AG09319 (cell line): ENCODE measurements at regions not wholly inside any gene's neighbourhood (a gene's known extent, or its start where the extent isn't known, plus 50 kb on each side); places are given as distances from the start of the nearest gene placed in this dataset.

ENCODE experiments used
- DNase-seq: peaks from one replicate; pipeline ENCODE4 v3.0.0-alpha.2; 2010; ENCODE audit warnings: low read depth; ENCODE audit errors: extremely low read depth
- TF ChIP-seq, protein P1 (sequence below): IDR thresholded peaks from 2 replicates; pipeline ENCODE4 v1.5.1; 2011; ENCODE audit warnings: low read depth, mild to moderate bottlenecking, inconsistent platforms, low read length, moderate library complexity

DNA sequence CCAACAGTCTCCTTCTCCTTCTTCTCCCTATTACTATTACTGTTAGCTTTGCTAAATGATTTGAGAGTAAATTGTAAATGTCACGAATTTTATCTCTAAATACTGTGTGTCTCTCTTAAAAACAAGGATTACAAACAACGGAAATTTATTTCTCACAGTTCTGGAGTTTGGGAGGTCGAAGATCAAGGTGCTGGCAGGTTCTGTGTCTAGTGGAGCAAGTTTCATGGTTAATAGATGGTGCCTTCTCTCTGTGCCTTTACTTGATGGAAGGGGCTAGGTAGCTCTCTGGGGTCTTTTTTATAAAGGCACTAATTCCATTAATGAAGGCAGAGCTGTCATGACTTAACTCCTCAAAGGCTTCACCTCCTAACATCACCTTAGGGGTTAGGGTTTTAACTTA is 237.9 kb downstream of the MAN2A1 start:
- TF ChIP-seq, protein P1, sequence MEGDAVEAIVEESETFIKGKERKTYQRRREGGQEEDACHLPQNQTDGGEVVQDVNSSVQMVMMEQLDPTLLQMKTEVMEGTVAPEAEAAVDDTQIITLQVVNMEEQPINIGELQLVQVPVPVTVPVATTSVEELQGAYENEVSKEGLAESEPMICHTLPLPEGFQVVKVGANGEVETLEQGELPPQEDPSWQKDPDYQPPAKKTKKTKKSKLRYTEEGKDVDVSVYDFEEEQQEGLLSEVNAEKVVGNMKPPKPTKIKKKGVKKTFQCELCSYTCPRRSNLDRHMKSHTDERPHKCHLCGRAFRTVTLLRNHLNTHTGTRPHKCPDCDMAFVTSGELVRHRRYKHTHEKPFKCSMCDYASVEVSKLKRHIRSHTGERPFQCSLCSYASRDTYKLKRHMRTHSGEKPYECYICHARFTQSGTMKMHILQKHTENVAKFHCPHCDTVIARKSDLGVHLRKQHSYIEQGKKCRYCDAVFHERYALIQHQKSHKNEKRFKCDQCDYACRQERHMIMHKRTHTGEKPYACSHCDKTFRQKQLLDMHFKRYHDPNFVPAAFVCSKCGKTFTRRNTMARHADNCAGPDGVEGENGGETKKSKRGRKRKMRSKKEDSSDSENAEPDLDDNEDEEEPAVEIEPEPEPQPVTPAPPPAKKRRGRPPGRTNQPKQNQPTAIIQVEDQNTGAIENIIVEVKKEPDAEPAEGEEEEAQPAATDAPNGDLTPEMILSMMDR, result no peak

DNA sequence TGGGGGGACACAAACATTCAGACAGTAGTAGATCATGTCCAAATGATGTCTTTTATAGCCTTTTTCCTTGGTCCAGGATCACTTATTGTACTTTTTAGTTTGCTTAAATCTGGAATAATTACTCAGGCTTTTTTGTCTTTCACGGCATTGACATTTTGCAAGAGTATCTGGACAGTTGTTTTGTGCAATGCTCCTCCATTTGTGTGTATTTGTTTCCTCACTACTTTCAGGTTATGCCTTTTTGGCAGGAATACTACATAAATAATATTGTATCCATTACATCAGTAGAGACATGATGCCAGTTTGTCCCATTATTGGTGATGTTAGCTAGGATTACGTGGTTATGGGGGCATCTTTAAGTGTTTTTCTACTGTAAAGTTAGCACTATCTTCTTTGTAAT is 238.3 kb downstream of the MAN2A1 start:
- no peak for DNase-seq
- TF ChIP-seq, protein P1, result no peak

More for the DNA sequence above, 237.9 kb downstream of the MAN2A1 start:
- no peak for DNase-seq

DNA sequence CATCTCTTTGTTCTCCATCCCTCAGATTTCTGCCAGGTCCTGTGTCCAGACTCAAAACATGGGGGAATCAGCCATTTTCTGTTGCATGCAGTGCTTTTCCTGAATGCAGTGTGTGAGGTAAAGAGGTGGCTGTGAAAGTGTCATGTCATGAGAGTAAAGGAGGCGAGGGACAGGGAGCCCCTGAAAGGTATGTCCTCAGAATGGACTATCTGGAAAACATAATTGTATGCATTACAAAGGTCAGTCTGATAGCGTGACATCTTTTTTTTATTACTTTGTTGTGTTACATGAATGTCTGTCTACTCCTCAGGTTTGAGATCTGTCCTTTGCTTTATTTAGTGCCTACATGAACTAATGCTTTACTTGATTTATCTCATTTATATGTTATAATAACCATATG is 239.1 kb downstream of the MAN2A1 start:
- TF ChIP-seq, protein P1, result no peak
- DNase-seq, result no peak

DNA sequence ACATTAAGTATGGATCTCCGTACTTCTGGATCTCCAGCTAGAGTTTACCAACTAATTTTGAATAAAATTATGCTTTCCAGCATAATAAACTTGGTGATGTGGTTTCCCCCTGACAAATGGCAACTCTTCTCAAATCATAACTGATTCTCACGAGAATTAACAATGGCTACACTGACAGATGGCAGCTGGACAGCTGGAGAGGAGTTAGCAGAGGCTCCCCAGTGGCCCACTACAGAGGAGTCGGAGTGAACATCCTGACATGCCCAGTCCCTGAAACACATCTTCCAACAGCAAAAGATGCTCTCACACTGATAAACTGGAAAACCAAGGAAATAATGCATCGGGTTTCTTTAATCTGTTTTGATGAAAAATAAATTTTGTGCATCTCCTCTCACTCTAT is 239.6 kb downstream of the MAN2A1 start:
- no peak for DNase-seq
- TF ChIP-seq, protein P1, result no peak

DNA sequence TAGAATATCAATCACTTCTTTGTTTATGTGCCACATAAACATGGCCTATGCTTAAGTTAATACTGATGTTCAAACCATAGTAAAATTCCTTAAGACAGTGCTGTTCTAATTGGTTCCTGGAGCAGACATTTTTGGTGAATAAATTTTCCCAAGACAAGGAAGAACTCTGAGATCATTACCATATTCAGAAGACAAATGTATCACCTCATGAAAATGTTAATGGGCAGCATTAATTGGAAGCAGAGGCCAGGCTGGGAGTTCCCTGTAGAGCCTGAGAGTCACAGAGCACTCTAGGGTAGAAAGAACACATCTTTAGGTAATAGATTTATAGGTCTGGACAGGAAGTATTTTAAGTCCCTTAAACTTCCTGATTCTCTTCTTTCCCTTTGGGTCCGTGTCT is 240.2 kb downstream of the MAN2A1 start:
- TF ChIP-seq, protein P1, result no peak
- DNase-seq, result no peak

DNA sequence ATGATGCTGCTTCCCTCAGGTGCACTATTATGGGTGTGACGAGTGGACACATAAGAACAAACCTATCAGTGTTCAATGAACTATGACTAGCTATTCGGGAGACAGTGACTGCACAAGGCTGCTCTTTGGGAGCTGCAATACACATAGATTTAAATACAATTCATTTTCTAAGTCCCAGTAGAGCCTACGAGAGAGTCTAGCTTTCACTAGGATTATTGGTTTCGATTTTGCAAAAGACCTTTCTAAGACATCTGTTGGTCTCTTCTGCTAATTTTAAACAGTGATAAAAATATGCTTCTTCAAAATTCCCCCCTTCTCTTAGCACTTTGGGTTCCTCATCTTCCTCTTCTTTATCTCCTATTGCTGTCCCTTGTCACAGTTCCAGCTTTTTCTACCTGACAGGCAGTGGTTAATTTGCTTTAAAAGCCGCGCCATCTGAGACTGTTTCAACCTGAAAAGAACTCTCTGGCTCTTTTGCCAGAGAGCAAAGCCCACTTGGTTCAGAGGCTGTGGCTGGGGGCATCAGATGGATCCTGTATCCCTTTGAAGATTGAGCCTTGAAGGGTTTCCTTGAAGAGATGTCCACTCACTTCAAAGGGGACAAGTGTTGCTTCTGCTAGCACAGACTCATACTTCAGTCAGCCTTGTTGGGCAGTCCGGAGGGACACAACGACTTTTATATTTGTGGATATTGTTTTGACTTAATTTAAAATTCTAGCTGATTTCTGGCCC is 241.5 kb downstream of the MAN2A1 start:
- TF ChIP-seq, protein P1, result no peak

DNA sequence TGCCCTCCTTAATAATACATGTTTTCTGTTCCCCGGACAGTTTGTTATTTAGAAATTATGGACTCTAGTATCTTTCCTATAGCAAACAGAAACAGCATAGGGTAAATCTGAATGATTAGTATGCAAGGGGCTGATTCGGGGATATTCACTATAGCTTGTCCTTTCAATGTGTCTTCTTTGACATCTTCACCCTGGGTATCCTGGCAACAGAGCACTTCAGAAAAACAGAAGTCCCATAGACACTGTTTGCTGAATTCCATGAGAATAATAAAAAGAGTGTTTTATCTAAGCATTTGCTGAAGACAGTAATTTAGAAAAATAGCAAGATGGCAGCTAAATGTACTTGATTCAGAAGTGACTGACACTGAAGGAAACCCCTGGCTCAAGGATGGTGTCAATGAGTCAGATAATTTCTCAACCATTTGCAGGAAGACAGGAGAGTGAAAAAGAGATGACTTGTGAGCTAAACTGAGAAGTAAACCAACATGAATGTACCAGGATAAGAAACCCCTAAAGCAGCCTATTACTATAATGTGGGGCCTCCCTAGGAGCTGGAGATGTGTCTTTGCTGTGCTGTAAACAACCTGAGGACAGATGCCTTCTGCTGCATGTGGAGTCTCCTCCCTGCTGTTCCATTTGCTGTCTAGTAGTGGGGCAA is 246.2 kb downstream of the MAN2A1 start:
- TF ChIP-seq, protein P1, result no peak
- no peak for DNase-seq

More for the DNA sequence above, 241.5 kb downstream of the MAN2A1 start:
- DNase-seq, result no peak
